ENCODE measurements at regions not wholly inside any gene's neighbourhood (a gene's known extent, or its start where the extent isn't known, plus 50 kb on each side); places are given as distances from the start of the nearest gene placed in this dataset.

- TF ChIP-seq CTCF (conservative IDR thresholded peaks at IDR 0.05; ENCODE audit: low read length) (no peak), EZH2phosphoT487 (IDR thresholded peaks at IDR 0.05; ENCODE audit: borderline replicate concordance, low read depth, low read length) (no peak)
Measured at GRCh38 chr1:193472838-193473398, 286.5 kb upstream of the B3GALT2 start.
